NT2/D1 (cell line): ENCODE measurements at regions not wholly inside any gene's neighbourhood (a gene's known extent, or its start where the extent isn't known, plus 50 kb on each side); places are given as distances from the start of the nearest gene placed in this dataset.

Experiments
- YY1 ChIP-seq: IDR thresholded peaks from 2 replicates; pipeline ENCODE4 v1.6.1; 2011; ENCODE audit not compliant: insufficient read length, insufficient read depth
- ZNF274 ChIP-seq: IDR thresholded peaks from 2 replicates; pipeline ENCODE4 v1.6.1; 2011; ENCODE audit warnings: mild to moderate bottlenecking, low read depth, low read length

GRCh38 chr5:74418709-74419108, 221.8 kb downstream of the ENC1 start:
- no peak for TF ChIP-seq ZNF274
- TF ChIP-seq YY1, result no peak
